KOPT-K1 (cell line): ENCODE measurements at regions not wholly inside any gene's neighbourhood (a gene's known extent, or its start where the extent isn't known, plus 50 kb on each side); places are given as distances from the start of the nearest gene placed in this dataset.

Experiments
- H3K27ac ChIP-seq: fragments of 200-600 bp; sonication (generic); 2 replicates; pipeline ENCODE4 v1.5.1; 2016; ENCODE audit warnings: antibody characterized with exemption, mild to moderate bottlenecking, low read depth, low read length; ENCODE audit not compliant: poor library complexity, severe bottlenecking
- H3K36me3 ChIP-seq: fragments of 200-600 bp; sonication (generic); 2 replicates; pipeline ENCODE4 v1.5.1; 2017; ENCODE audit warnings: antibody characterized with exemption, mild to moderate bottlenecking, low read length, moderate library complexity; ENCODE audit not compliant: insufficient read depth
- H3K9me3 ChIP-seq: fragments of 200-600 bp; sonication (generic); 2 replicates; pipeline ENCODE4 v1.5.1; 2017; ENCODE audit warnings: antibody characterized with exemption, low read length, mild to moderate bottlenecking; ENCODE audit not compliant: insufficient read depth, poor library complexity, severe bottlenecking

- no peaks in the 10 kb centered on the region for H3K36me3 ChIP-seq
- H3K9me3 ChIP-seq: no peaks in the 10 kb centered on the region
- H3K27ac ChIP-seq: no peak overlapping the region
These were observed 245.4 kb downstream of the DUSP6 start for GRCh38 chr12:89106950-89107349.

- Histone ChIP-seq H3K36me3 (no peaks in the 10 kb centered on the region), H3K9me3 (no peaks in the 10 kb centered on the region), H3K27ac (no peak overlapping the region)
These were observed 247.1 kb downstream of the DUSP6 start for GRCh38 chr12:89105243-89105642.

- Histone ChIP-seq H3K36me3 (no peaks in the 10 kb centered on the region), H3K27ac (no peak overlapping the region), H3K9me3 (no peaks in the 10 kb centered on the region)
These were observed 248.5 kb downstream of the DUSP6 start for GRCh38 chr12:89103831-89104230.

GRCh38 chr12:89101440-89101839 lies 250.9 kb downstream of the DUSP6 start:
- H3K9me3 ChIP-seq: no peaks in the 10 kb centered on the region
- H3K36me3 ChIP-seq: no peaks in the 10 kb centered on the region
- H3K27ac ChIP-seq: no peak overlapping the region

GRCh38 chr12:89098441-89099112 lies 253.7 kb downstream of the DUSP6 start:
- Histone ChIP-seq H3K27ac (no peak overlapping the region), H3K9me3 (no peaks in the 10 kb centered on the region), H3K36me3 (no peaks in the 10 kb centered on the region)

- H3K9me3 ChIP-seq: peaks cover 33% of the 10 kb centered on the region
These were observed 260.0 kb downstream of the DUSP6 start for GRCh38 chr12:89092297-89092696.

GRCh38 chr12:89091293-89091841 lies 260.9 kb downstream of the DUSP6 start:
- Histone ChIP-seq H3K27ac (no peak overlapping the region), H3K36me3 (no peaks in the 10 kb centered on the region), H3K9me3 (peaks cover 33% of the 10 kb centered on the region)

More at GRCh38 chr12:89092297-89092696, 260.0 kb downstream of the DUSP6 start:
- Histone ChIP-seq H3K36me3 (no peaks in the 10 kb centered on the region), H3K27ac (no peak overlapping the region)

- Histone ChIP-seq H3K27ac (no peak overlapping the region), H3K36me3 (no peaks in the 10 kb centered on the region), H3K9me3 (peaks cover 33% of the 10 kb centered on the region)
These were observed 263.0 kb downstream of the DUSP6 start for GRCh38 chr12:89089264-89089663.

GRCh38 chr12:89087876-89088275 lies 264.4 kb downstream of the DUSP6 start:
- Histone ChIP-seq H3K27ac (no peak overlapping the region), H3K36me3 (no peaks in the 10 kb centered on the region), H3K9me3 (peaks cover 30% of the 10 kb centered on the region)

GRCh38 chr12:89087149-89087825 lies 265.0 kb downstream of the DUSP6 start:
- H3K27ac ChIP-seq: no peak overlapping the region
- no peaks in the 10 kb centered on the region for H3K36me3 ChIP-seq
- peaks cover 26% of the 10 kb centered on the region for H3K9me3 ChIP-seq

- Histone ChIP-seq H3K36me3 (no peaks in the 10 kb centered on the region), H3K27ac (no peak overlapping the region), H3K9me3 (peaks cover 8% of the 10 kb centered on the region)
These were observed 266.9 kb downstream of the DUSP6 start for GRCh38 chr12:89085421-89085820.

GRCh38 chr12:89084751-89085150 lies 267.6 kb downstream of the DUSP6 start:
- Histone ChIP-seq H3K27ac (no peak overlapping the region), H3K9me3 (peaks cover under 1% of the 10 kb centered on the region), H3K36me3 (no peaks in the 10 kb centered on the region)

- no peaks in the 10 kb centered on the region for H3K9me3 ChIP-seq
- no peak overlapping the region for H3K27ac ChIP-seq
- H3K36me3 ChIP-seq: no peaks in the 10 kb centered on the region
These were observed 268.8 kb downstream of the DUSP6 start for GRCh38 chr12:89083491-89083890.

- H3K36me3 ChIP-seq: no peaks in the 10 kb centered on the region
- H3K9me3 ChIP-seq: no peaks in the 10 kb centered on the region
- H3K27ac ChIP-seq: no peak overlapping the region
These were observed 269.9 kb downstream of the DUSP6 start for GRCh38 chr12:89082370-89082753.

GRCh38 chr12:89081719-89082369 lies 270.5 kb downstream of the DUSP6 start:
- no peak overlapping the region for H3K27ac ChIP-seq
- H3K36me3 ChIP-seq: no peaks in the 10 kb centered on the region
- no peaks in the 10 kb centered on the region for H3K9me3 ChIP-seq
